K562 (cell line): ENCODE measurements at regions not wholly inside any gene's neighbourhood (a gene's known extent, or its start where the extent isn't known, plus 50 kb on each side); places are given as distances from the start of the nearest gene placed in this dataset.

ENCODE experiments used
- ATAC-seq: fragments of 200-7000 bp; cut with Tn5 transposase; 3 replicates; pipeline ENCODE4 v1.9.1; 2020; ENCODE audit warnings: moderate library complexity
- BruUV-seq: library from RNA; stranded (reverse); fragments of 400-500 nt; replicated peaks from 2 replicates; lab custom pipeline; 2021; lab: Mats Ljungman, UMichigan
- CTCF ChIA-PET: fragments of 300-600 bp; formaldehyde crosslinking; extraction: SDS; loops from one replicate; lab custom pipeline; 2021; ENCODE audit warnings: low intra/inter-chr PET ratio; lab: Yijun Ruan, JAX
- POLR2A ChIA-PET: fragments of 300-600, 350-650 bp; sonication (Branson Sonifier 250); formaldehyde crosslinking; extraction: SDS; loops from one replicate; lab custom pipeline; 2021; ENCODE audit warnings: antibody characterized with exemption, inconsistent platforms; lab: Yijun Ruan, JAX
- DNase-seq, 4 experiments: peaks; one replicate each; pipeline versions ENCODE4 v3.0.0 to v3.0.0-alpha.2; 2011 to 2018; ENCODE audit warnings: low spot score in 3 of 4, mixed read lengths in 3 of 4; ENCODE audit errors: extremely low read depth in 1 of 4
- FAIRE-seq: peaks from 2 replicates; lab custom pipeline; 2011; peaks lifted over from hg19 to GRCh38; lab: Jason Lieb, UNC
- H2AFZ ChIP-seq: 2 replicates; pipeline ENCODE4 v1.6.0; 2011; ENCODE audit warnings: low read depth, low read length, control low read depth, inconsistent platforms
- H3K27ac ChIP-seq: fragments of 200-600 bp; 3 replicates; pipeline ENCODE4 v1.8.0; 2011; ENCODE audit warnings: low read depth, mild to moderate bottlenecking, control low read depth, inconsistent platforms, low read length, moderate library complexity, mixed read lengths; ENCODE audit errors: extremely low read depth
- H3K27me3 ChIP-seq, 2 experiments: fragments of 300-600 bp in 1 of 2; 2 replicates in 1 of 2; 3 replicates in 1 of 2; pipeline versions ENCODE4 v1.6.0 to v1.8.0; 2011; ENCODE audit warnings: inconsistent platforms in 2 of 2, low read length in 2 of 2, mild to moderate bottlenecking in 1 of 2, mixed read lengths in 1 of 2, moderate library complexity in 1 of 2; ENCODE audit not compliant: control insufficient read depth in 2 of 2, insufficient read depth in 2 of 2
- H3K36me3 ChIP-seq: fragments of 300-600 bp; 3 replicates; pipeline ENCODE4 v1.8.0; 2011; ENCODE audit warnings: mild to moderate bottlenecking, low read length, inconsistent platforms; ENCODE audit not compliant: control insufficient read depth, insufficient read depth
- H3K4me1 ChIP-seq, 2 experiments: fragments of 200-600 bp in 1 of 2; replicated peaks in 1 of 2; 2 replicates in 1 of 2; 3 replicates in 1 of 2; pipeline versions ENCODE4 v1.5.1 to v1.8.0; 2011; ENCODE audit warnings: inconsistent platforms in 2 of 2, low read length in 2 of 2, mild to moderate bottlenecking in 1 of 2, mixed read lengths in 1 of 2, moderate library complexity in 1 of 2; ENCODE audit not compliant: control insufficient read depth in 2 of 2, insufficient read depth in 2 of 2
- H3K4me2 ChIP-seq: 2 replicates; pipeline ENCODE4 v1.6.1; 2011; ENCODE audit warnings: low read length, control low read depth, inconsistent platforms, mixed read lengths; ENCODE audit not compliant: insufficient read depth
- H3K4me3 ChIP-seq: fragments of 200-600 bp; sonication (generic), shearing (Covaris generic); 2 replicates; pipeline ENCODE4 v1.5.1; 2016; ENCODE audit warnings: control low read depth, inconsistent platforms
- H3K79me2 ChIP-seq: fragments of 200-600 bp; 3 replicates; pipeline ENCODE4 v1.8.0; 2011; ENCODE audit warnings: low read length, inconsistent platforms; ENCODE audit not compliant: control insufficient read depth, insufficient read depth
- H3K9ac ChIP-seq, 2 experiments: 2 replicates each; pipeline versions ENCODE4 v1.6.0 to v1.6.1; 2011; ENCODE audit warnings: low read depth in 2 of 2, low read length in 2 of 2, control low read depth in 1 of 2, inconsistent platforms in 1 of 2, mild to moderate bottlenecking in 1 of 2, mixed read lengths in 1 of 2; ENCODE audit not compliant: insufficient read depth in 1 of 2
- H3K9me1 ChIP-seq: one replicate; pipeline ENCODE4 v1.6.0; 2011; ENCODE audit warnings: inconsistent platforms, mild to moderate bottlenecking, low read length, moderate library complexity; ENCODE audit not compliant: control insufficient read depth, insufficient read depth
- H3K9me3 ChIP-seq: replicated peaks from 2 replicates; pipeline ENCODE4 v1.5.1; 2011; ENCODE audit warnings: low read depth, low read length, inconsistent platforms; ENCODE audit not compliant: control insufficient read depth, insufficient read depth
- H4K20me1 ChIP-seq: replicated peaks from 2 replicates; pipeline ENCODE4 v1.6.1; 2011; ENCODE audit warnings: low read length, inconsistent platforms, mixed read lengths; ENCODE audit not compliant: control insufficient read depth, insufficient read depth
- EZH2 ChIP-seq: IDR thresholded peaks from 2 replicates; pipeline ENCODE4 v1.6.1; 2012; ENCODE audit warnings: low read depth, mild to moderate bottlenecking, inconsistent platforms, low read length, borderline replicate concordance
- GATA2 ChIP-seq: sonication (generic); formaldehyde crosslinking; IDR thresholded peaks from 2 replicates; pipeline ENCODE4 v1.4.0; 2020; ENCODE audit warnings: mild to moderate bottlenecking, missing genetic modification reagents
- NFIC ChIP-seq: fragments of 450-650 bp; IDR thresholded peaks from 2 replicates; pipeline ENCODE4 v1.6.1; 2017; ENCODE audit warnings: mild to moderate bottlenecking, inconsistent platforms
- RBM14 ChIP-seq: fragments of 200-400 bp; formaldehyde crosslinking; IDR thresholded peaks from 2 replicates; pipeline ENCODE4 v1.6.1; 2018; ENCODE audit warnings: low read depth, mild to moderate bottlenecking, low read length, moderate library complexity, borderline replicate concordance; ENCODE audit not compliant: insufficient read depth
- SOX6 ChIP-seq: fragments of 450-650 bp; IDR thresholded peaks from 2 replicates; pipeline ENCODE4 v1.6.1; 2014; ENCODE audit warnings: mild to moderate bottlenecking
- TEAD4 ChIP-seq, 2 experiments: sonication (generic) in 1 of 2; formaldehyde crosslinking in 1 of 2; IDR thresholded peaks; 2 replicates each; pipeline versions ENCODE4 v1.6.1 to v1.8.0; 2012 to 2022; ENCODE audit warnings: borderline replicate concordance in 1 of 2, inconsistent platforms in 1 of 2, low read length in 1 of 2, mild to moderate bottlenecking in 1 of 2, missing genetic modification reagents in 1 of 2
- whole genome bisulfite sequencing: fragments of 100-300 bp; shearing (Covaris generic); methylation state at CpG from one replicate; pipeline ENCODE4 v1.1.6; 2016; ENCODE audit warnings: low coverage, mixed read lengths; ENCODE audit not compliant: insufficient coverage; ENCODE audit errors: missing lambda C conversion rate; 5-methylcytosine and 5-hydroxymethylcytosine counted together
- in situ Hi-C: fragments of 300-500 bp; cut with MboI; formaldehyde crosslinking; loops from 4 replicates; pipeline ENCODE4 v1.15.0; 2018; ENCODE audit warnings: inconsistent platforms, mixed read lengths
- intact Hi-C: fragments of 100-400 bp; cut with micrococcal nuclease; formaldehyde crosslinking; loops from 2 replicates; pipeline ENCODE4 v1.14.2; 2022

- no peak for TF ChIP-seq RBM14
- no peak for TF ChIP-seq SOX6
Observed at GRCh38 chr12:53824001-53824712, 72.4 kb upstream of the CISTR start (continued).

GRCh38 chr12:53825246-53826081 lies 73.7 kb upstream of the CISTR start:
- H4K20me1 ChIP-seq: no peaks in the 10 kb centered on the region
- POLR2A ChIA-PET: no interaction called here
- BruUV-seq: no TSS peak
- no peak for TF ChIP-seq TEAD4 (IDR thresholded peaks at IDR 0.05; ENCODE audit: low read length)
- TF ChIP-seq TEAD4 (CRISPR knock-in tag; IDR thresholded peaks at IDR 0.05; ENCODE audit: borderline replicate concordance): no peak
- TF ChIP-seq GATA2 (CRISPR knock-in tag): no peak
- no peak for TF ChIP-seq EZH2
- TF ChIP-seq NFIC: no peak
- TF ChIP-seq, all 486 proteins: peak for 0
- ATAC-seq (no peak), FAIRE-seq (no peak), DNase-seq (no peak)
- Histone ChIP-seq H3K9me3 (no peaks in the 10 kb centered on the region), H3K79me2 (no peaks in the 10 kb centered on the region), H3K27ac (no peak overlapping the region), H3K4me3 (no peak overlapping the region), H3K9me1 (no peaks in the 10 kb centered on the region), H3K27me3 (peaks cover 0 to 18% of the 10 kb centered on the region in 2 experiments; a peak in 1 of 5 replicates), H3K9ac (no peak overlapping the region), H3K4me1 (no peaks in the 10 kb centered on the region), H3K36me3 (no peaks in the 10 kb centered on the region), H2AFZ (no peak overlapping the region), H3K4me2 (no peak overlapping the region)
- CTCF ChIA-PET: interaction anchor here (0.5 kb wide), 1 partner anchor 33 kb away, joined by 4 read pairs; no protein-coding TSS in a partner anchor
- intact Hi-C loops: no loop called here
- in situ Hi-C loops: no loop called here
- under 1% methylated on average over 8 of the region's 8 CpGs for WGBS
